Stimulated activated CD8-positive, alpha-beta memory T cell treated with anti-CD3 and anti-CD28 coated beads, Interleukin-15, amount 100 ng/mL, for 1 hour (primary cell): ENCODE measurements at regions not wholly inside any gene's neighbourhood (a gene's known extent, or its start where the extent isn't known, plus 50 kb on each side); places are given as distances from the start of the nearest gene placed in this dataset.

ENCODE experiments used
- DNase-seq: peaks from one replicate; pipeline ENCODE4 v3.0.0-alpha.2; 2020; ENCODE audit warnings: low read depth

DNA sequence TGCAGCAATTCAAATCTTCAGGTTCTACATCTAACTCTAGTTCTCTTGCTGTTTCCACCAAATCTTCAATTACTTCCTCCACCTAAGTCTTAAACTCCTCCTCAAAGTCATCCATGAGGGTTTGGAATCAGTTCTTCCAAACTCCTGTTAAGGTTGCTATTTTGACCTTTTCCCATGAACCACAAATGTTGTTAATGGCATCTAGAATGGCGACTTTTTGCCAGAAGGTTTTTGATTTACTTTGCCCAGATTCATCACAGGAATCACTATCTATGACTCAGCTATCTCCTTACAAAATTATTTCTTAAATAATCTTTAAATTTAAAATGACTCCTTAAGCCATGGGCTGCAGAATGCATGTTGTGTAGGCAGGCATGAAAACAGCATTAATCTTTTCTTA lies 368.9 kb upstream of the TNP1 start:
- DNase-seq = no peak

DNA sequence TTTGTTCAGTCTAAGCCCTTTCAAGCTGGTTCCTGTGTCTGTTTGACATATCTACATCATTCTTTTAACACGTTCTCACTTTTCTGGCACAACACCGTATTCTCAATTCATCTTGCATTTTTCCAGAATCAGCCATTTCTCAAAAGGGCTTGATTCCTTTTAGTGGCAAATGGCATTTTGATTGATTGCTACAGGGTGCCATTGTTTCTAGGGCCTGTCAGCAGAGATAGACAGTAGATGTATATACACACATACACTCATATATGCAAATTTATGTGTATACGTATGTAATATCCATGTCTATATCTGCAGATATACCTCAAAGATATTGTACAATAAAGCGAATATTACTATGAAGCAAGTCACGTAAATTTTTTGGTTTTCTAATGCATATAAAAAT lies 367.9 kb upstream of the TNP1 start:
- no peak for DNase-seq

DNA sequence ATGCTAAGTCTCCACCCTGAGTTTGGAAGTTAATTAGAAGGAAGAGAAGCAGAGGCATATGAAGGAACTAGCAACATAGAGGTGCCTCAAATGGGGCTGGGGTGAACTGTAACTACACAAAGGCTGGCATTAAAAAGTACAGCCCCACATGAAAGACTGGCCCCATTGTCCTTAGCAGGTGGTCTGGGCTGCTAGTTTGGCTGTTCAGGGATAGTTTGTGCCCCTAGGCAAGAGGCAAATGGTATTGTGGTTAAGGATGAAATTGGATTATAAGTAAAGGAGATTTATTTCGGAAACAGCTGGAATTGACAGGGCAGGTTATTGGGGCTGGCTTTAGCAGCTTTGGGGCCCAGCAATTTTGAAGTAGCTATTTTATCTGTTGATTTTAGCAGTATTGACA lies 365.7 kb upstream of the TNP1 start:
- DNase-seq = no peak

DNA sequence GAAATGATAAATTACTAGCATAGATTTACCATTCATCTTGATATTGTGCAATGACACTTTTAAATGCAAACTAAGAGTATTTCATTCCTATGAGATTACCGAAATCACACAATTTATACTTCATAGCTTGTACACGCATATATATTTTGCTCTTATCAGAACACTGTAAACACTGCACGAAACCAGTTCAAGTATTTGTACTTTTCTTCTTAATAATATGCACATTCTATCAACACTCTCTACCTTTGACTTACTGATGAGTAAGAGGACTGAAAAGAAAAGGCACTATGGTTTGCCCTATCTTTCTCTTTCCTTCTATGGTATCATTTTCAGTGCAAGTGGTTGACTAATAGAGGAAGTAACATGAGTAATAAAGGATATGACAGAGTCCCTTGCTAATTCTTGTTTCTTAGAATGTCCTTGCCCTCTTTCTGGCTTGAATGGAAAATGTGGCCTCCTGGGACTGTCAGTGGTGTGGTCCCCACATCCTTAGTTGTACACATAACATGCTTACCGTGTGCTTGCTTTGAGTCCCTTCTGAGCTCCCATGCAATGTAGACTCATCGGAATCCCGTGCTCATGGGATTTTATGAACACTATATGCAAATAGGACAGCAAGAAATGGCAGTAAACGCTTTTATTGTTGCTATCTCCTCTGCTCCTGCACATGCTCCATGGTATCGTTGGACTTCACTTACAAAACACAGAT lies 363.5 kb upstream of the TNP1 start:
- DNase-seq = no peak

DNA sequence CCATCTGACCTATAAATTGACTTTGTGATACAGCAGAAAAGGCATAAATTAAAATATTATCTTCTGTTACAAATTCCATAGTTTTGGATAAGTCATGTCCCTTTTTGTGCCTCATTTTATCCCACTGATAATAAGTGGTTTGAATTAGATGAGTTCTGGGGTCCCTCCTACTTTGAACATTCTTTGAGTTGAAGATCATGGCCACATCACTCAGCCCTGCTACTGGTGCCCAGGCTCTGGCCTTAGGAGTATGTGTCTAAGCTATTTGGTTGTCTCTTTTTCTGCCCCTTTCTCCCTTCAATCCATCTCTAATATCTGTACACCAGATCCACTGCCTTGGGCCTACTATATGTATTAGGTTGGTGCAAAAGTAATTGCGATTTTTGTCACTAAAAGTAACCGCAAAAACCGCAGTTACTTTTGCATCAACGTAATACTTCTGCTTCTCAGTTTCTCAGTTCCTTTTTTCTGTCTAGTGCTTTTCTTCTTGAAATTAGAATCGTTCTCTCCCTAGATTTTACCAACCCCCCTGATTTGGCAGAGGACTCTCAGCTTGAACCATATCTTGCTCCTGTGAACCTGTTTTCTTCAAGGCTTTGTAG lies 362.5 kb upstream of the TNP1 start:
- no peak for DNase-seq

DNA sequence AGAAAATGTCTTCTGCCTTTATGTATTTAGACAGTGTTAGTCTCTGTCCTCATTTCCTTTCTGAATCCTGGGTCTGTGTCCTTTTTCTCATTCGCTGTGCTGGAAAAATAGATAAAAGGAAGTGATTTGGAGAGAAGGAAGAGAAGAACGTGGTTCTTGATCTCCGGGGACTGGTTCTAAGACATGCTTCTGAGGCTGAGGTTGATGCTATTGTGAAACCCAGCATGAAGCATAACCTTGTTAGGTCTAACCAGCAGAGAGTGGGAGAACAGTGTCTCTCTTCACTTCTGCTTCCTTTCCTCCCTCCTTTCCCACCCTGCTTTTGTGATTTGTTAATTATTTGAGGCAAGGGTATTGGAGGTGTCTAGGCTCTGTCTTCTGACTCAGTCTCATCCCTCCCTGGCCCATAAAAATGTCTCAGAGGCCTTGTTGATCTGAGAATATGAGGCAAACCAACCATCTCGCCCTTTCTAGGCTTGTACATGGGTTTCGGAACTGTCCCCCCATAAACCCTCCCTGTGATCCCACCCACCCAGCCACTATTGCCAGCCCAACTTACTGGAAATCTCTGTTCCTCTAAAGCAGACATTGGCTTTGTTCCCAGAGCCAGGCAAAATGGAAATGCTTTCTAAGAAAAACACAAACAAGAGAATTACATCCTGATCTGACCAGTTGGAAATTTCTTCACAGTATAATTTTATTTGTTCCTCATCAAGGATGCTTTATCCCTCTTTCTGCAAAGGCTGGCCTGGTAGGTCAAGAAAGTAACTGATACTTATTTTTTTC lies 360.6 kb upstream of the TNP1 start:
- DNase-seq = no peak

DNA sequence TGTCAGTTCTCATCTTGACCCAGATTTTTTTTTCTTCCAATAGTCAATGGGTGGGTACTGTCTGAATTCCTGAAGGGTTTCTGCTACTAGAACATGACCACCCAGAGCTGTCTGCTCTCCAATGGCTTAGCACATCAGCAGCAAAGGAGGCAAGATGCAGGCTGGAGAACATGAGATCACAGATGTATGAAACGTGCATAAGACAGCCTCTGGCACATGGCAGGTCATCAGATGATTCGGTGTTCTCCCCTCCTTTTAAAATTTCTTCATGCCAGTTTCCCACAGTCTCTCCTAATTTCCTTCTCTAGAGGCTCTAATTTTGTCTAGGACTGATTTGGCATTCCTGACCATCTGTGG lies 359.3 kb upstream of the TNP1 start:
- no peak for DNase-seq

DNA sequence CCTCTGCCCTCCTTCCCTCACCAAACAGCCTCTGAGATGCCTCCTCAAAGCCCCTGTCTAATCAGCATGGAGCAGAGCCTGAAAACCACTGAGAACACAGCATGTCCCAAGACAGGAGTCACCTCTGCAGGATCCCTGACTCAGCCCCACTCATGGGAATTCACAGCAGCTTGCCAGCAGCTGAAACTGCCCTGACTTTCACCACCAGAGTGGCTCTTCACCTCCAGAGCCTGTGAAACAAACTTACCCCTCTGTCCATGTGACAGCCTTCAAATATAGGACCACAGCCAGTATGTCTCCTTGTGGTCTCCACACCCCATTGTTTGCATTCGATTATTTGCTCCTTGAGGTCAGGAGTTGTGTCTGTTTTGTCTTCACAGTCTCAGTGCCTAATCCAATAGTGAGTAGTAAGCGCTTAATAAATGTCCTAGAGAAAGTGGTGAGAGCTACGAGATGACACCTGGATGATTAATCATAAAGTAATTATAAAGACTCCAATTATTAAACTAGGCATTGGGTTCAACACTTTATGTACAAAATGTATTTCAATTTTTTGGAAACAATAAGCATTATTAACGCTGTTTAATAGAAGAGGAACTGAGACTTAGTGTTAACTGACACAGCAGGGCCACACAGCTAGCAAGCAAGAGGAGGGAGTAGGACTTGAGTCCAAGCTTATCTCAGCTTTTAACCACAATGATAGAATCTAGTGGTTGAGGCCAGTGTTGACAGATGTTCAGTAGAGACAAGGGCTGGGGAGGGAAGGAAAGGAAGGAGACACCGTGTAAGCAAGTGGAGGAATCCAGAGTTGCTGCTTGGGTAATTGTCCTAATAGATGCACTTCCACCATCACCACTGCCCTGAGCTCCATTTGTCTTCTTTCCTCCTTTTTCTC lies 358.7 kb upstream of the TNP1 start:
- no peak for DNase-seq

DNA sequence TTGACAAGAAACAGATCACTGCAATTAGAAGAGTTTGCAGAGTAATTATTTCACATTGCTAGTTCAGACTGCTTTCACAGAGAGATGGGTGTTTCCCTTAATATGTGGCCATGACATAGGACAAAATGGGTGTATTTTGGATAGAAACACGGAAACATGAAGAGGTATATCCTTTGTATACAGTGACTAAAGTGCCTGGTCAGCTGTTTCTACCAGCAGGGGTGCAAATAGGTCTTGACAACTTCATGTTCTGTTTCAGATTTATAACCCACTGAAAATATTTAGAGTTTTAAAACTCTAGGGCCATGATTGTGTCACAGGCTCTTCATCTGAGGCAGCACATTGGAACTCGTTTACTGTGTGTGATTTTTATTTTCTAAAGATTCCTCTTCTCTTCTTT lies 357.1 kb upstream of the TNP1 start:
- no peak for DNase-seq

DNA sequence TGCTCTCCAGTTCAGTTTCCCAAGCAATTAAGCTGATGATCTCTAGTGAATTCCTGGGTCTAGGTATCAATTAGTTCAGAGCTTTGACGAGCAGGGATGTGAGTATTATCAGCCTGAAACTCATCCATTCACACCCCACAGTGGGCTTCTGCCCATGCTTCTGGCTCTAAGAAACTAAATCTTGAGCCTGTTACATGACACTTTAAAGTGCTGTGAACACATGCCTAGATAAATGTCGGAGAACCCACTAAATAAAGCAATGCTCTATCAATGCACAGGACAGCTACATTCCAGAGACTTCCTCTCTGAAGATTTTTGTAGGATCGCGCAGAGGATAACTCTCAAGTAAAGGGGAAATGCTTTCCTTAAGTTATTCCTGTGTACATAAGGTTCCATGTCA lies 356.5 kb upstream of the TNP1 start:
- no peak for DNase-seq

DNA sequence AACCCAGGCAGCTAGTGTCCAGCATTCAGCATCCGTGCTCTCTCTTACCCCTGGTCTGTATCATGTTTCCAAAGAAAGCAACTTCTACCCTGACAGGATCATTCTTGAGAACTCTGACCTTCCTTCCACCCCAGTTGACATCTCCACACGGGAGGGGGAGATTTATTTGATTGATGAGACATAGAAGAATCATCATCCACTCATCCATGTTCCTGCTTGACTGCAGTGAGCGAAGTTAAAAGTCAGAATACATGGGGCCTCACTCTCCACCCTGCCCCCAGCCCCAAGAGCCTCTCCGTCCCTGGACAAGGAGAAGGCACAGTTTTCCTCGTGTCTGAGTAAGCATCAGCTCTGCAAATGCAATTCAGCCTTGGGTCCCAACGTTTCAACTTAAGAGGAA lies 356.0 kb upstream of the TNP1 start:
- no peak for DNase-seq

DNA sequence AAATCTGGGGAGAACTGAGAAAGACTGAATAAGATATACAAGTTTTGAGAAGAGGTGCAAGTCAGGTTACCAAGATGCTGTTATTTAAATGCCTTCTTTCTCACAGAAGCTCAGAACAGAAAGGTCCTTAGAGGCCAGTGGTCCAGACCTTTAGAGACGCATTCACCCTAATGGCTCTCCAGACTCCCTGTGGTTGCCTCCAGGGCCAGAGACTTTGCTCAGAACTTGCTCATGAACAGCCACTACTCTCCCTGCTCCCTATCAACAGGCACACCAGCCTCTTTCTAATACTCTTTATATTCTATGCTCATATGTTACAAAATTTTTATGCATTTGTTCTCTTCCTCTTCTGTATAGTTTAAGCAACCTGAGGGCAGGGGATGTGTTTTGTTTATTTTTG lies 349.0 kb upstream of the TNP1 start:
- no peak for DNase-seq

DNA sequence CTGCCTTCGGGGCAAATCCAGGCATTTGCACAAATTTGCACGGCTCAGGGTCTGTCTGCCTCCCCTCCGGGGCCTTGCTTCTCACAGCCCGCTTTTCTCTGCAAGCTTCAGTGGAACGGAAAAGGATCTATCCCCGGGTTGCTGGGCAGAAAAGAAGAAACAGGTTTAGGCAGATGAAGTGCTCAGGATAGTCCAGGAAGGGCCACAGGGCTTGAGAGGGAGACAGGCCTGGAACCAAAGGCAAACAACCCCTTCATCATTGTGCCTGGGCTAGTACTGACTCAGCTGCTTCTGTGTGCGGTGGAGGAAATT lies 347.8 kb upstream of the TNP1 start:
- no peak for DNase-seq

DNA sequence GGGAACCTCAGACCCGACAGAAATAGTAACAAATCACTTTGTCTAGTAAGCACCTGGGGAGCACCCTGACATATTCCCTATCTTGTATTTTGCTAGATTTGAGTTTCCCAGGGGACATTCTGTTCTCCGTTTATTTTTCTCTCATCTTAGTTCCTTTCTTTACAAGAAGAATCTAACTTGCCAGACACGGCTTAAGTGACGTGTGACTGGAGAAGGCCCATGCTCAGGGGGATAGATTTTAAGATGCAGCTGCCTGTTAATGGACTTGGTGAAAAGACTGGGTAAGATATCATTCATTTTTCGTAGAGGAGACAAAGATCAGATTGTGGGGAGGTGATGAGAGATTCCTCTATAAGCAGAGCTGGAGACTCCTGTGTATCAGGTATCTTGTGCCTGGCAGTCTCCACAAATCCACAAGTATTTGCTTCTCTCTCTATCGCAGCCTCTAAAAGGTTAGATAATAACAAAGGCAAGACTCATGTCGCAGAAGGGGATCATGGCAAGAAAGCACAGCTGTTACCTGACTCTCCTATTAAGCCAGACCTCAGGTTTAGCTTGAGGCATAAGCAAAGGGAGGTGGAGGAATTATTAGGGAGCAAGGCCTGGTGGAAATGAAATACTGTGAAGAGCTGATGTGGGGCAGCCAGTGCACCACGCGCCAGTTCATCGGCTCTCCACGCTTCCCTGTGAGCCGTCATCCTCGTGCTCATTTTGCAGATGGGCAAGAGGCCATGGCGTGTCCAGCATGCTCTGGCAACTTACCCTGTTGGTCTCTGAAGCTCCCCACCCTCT lies 347.2 kb upstream of the TNP1 start:
- DNase-seq = no peak

DNA sequence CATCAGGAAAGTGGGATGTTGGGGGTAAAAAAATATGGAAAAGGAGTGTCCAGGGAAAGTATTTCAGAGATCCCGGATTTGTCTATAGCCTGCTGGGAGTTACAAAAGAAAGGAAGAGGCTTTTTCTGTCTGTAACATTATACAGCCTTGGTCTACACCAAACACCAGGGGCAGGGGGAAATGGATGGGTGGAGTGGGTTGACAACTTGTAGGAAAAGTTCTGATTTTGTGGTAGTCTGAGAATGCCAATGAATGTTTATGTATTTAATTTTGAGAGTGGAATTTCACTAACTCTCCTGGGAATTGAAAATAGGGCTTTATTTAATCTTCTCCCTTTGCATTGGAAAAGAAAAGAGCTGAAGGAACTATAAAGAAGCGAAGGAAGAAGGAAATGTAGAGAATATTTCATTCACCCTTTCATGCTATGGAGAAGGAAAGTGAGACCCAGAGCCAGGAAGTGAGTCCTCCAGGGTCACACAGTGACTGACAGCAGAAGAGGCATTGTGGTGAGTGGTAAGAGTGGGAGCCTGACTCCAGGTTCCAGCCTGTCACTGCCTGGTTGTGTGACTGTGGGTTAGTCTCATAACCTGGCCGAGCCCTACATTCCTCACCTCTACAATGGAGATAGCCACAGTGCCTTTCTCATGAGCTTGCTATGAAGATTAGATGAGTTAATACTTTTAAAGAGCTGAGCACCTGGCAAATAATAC lies 346.3 kb upstream of the TNP1 start:
- DNase-seq = no peak

DNA sequence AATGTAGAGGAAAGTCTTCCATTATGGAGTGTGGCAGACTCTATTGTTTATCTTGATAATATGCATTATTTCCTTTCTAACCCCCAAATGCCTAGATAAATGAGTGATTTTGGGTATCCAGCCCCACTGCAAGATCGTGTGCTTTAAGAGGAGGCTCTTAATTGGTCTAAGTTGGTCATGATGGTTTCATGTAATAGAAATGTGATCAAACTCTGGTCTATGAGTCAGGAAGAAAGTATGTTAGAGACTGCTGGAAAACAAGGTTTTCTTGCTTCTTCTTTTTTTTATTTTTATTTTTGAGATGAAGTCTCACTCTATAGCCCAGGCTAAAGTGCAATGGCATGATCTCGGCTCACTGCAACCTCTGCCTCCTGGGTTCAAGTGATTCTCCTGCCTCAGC lies 344.5 kb upstream of the TNP1 start:
- no peak for DNase-seq

DNA sequence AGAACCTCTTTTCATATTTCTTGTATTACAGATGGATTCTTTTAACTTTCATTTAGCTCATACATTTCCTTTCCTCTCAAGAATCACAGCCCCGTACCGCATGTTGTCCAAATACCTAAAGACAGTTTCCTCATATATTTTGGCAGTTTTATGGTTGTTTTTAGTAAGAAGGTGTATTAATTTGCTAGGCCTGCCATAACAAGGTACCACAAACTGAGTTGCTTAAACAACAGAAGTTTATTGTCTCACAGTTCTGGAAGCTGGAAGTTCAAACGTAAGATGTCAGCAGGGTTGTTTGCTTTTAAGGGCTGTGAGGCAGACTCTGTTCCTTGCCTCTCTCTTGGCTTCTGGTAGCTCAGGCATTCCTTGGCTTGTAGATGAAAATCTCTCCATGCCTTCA lies 343.2 kb upstream of the TNP1 start:
- no peak for DNase-seq

DNA sequence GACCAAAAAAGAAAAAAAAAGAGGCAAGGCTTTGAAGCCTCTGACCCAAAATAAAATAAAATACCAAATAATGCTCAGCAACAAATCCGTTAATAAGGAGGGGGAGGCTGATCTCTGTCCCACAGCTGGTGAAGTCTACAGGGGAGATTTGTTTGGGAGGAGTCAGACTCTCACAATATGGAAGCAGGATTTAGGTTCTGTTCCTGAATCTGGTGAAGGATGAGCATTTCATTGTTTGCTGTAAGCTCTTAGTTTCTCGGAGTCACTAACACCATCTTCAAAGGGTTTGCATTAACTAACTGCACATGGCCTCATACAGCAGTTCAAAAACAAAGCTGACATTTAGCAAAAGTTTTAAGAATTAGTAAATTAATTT lies 339.4 kb upstream of the TNP1 start:
- DNase-seq = no peak

DNA sequence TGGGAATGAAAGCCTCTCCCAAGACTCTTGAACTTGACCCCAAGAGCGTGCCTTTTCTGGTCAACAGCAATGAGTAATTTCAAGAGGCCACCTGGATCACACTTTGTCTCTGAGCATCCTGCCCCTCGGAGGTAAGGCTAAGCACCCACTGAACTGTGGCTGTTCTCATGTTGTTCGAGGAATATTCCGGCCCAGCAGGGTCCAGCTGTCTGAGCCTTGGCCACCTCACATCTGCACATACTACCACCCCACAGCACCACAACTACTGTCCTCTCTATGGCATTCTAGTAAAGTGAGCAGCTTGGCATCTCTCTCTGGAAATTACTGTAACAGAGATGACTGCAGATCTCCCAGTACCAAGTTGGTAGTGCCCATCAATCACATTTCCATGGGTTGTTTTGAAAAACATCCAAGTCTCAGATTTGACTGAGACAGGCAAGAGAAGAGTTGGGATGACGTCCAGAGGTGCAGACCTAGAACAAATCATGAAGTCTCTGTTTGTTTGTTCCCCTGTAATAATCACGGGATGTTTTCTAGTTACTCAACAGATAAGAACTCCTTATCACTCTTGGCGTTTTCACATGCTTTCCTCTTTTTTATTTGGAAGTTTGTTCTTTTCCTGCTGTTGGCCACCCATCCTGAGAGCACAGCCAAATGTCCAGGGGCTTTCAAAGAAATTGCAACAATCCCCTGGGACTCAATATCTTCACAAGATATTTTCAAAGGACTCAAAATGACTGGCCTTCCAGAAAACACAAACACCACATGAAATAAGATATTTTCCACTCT lies 336.0 kb upstream of the TNP1 start:
- no peak for DNase-seq

DNA sequence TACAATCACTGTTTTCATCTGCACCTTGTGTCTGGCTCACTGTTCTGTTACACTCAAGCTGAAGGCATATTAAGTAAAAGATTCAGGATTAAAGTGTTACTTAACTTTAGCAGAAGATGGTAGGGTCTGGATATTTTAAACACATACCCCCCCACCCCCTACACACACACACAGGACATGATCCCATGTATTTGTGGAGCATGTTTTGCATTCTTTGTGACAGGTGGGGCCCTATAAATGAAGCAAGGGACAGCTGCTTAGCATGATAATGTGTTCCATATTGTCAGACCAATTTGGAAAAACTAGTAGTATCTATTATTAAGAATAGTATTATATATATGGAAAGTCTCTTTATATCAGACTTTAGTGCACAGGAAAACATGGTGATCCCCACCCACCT lies 335.2 kb upstream of the TNP1 start:
- DNase-seq = no peak
